H1 (cell line): ENCODE measurements at regions not wholly inside any gene's neighbourhood (a gene's known extent, or its start where the extent isn't known, plus 50 kb on each side); places are given as distances from the start of the nearest gene placed in this dataset.

Source experiments
- BRCA1 ChIP-seq: IDR thresholded peaks from 2 replicates; pipeline ENCODE4 v1.6.1; 2012; ENCODE audit warnings: low read depth, low read length, improper control_type of control experiment
- FOSL1 ChIP-seq: IDR thresholded peaks from 2 replicates; pipeline ENCODE4 v1.6.1; 2011; ENCODE audit warnings: mild to moderate bottlenecking, low read depth, low read length, moderate library complexity; ENCODE audit not compliant: insufficient read depth
- HDAC2 ChIP-seq, 2 experiments: fragments of 300-600 bp in 1 of 2; sonication (generic) in 1 of 2; IDR thresholded peaks; 2 replicates each; pipeline ENCODE4 v1.6.1; 2011 to 2012; ENCODE audit warnings: low read depth in 2 of 2, low read length in 2 of 2, mild to moderate bottlenecking in 2 of 2, moderate library complexity in 2 of 2, borderline replicate concordance in 1 of 2, inconsistent platforms in 1 of 2
- KDM1A ChIP-seq: fragments of 200-600, 300-600 bp; sonication (generic); IDR thresholded peaks from 2 replicates; pipeline ENCODE4 v1.7.1; 2016; ENCODE audit warnings: mild to moderate bottlenecking, low read length, borderline replicate concordance
- RAD21 ChIP-seq, 2 experiments: IDR thresholded peaks in 1 of 2; conservative IDR thresholded peaks in 1 of 2; 2 replicates each; pipeline ENCODE4 v1.6.1; 2011; ENCODE audit warnings: low read depth in 2 of 2, low read length in 2 of 2, improper control_type of control experiment in 1 of 2, inconsistent platforms in 1 of 2, mild to moderate bottlenecking in 1 of 2, moderate library complexity in 1 of 2
- SP4 ChIP-seq: IDR thresholded peaks from 2 replicates; pipeline ENCODE4 v1.6.1; 2012; ENCODE audit warnings: low read length, inconsistent platforms
- SRF ChIP-seq: IDR thresholded peaks from 2 replicates; pipeline ENCODE4 v1.6.1; 2011; ENCODE audit warnings: mild to moderate bottlenecking, low read depth, low read length, moderate library complexity

DNA sequence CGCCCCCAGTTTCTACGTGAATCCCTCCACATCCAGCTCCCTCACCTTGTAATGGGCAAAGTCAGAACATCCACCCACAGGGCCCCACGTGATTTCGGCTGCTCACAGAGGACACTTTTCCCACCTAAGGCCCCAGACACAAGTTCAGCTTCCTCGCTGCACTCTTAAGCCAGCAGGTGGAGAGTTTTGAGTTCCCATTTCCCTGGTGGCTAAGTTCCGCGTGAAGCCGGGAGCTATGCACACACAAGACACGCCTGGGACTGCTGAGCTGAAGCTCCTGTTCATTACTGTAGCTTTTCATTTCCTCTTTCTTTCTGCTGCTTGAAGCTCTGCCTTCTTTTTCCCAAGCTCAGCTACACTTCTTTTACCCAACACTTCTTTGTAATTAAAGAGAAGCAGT is 273.8 kb downstream of the NPIPA8 start (continued):
- TF ChIP-seq RAD21 (IDR thresholded peaks at IDR 0.05 in 1 of 2, conservative IDR thresholded peaks at IDR 0.05 in 1 of 2; ENCODE audit: low read depth in 2 of 2, low read length in 2 of 2): peak in 1 of 2 experiments; percentile 15; a peak in 1 of 4 replicates
- TF ChIP-seq SP4: no peak
- TF ChIP-seq KDM1A: no peak
- no peak for TF ChIP-seq SRF
- no peak for TF ChIP-seq HDAC2 (IDR thresholded peaks at IDR 0.05; ENCODE audit: borderline replicate concordance in 1 of 2, low read depth in 2 of 2, low read length in 2 of 2)
- no peak for TF ChIP-seq BRCA1
- no peak for TF ChIP-seq FOSL1
